Neural cell (in vitro differentiated cells): ENCODE measurements at regions not wholly inside any gene's neighbourhood (a gene's known extent, or its start where the extent isn't known, plus 50 kb on each side); places are given as distances from the start of the nearest gene placed in this dataset.

Experiments
- H2AFZ ChIP-seq: fragments of 200-600, 300-800 bp; sonication (generic), shearing (Covaris generic); 2 replicates; pipeline ENCODE4 v1.6.0; 2014; ENCODE audit warnings: low read depth, mild to moderate bottlenecking, antibody characterized with exemption, low read length, moderate library complexity
- H3F3A ChIP-seq: fragments of 200-600 bp; shearing (Covaris generic); 2 replicates; pipeline ENCODE4 v1.6.1; 2016; ENCODE audit warnings: mild to moderate bottlenecking, moderate library complexity, mixed read lengths, antibody characterized with exemption, low read length; ENCODE audit not compliant: insufficient read depth, poor library complexity, severe bottlenecking
- H3K27ac ChIP-seq: fragments of 200-600, 300-800 bp; sonication (generic), shearing (Covaris generic); 2 replicates; pipeline ENCODE4 v1.5.1; 2014; ENCODE audit warnings: mild to moderate bottlenecking, low read length, moderate library complexity
- H3K27me3 ChIP-seq: fragments of 300-800, 200-600 bp; sonication (generic), shearing (Covaris generic); 2 replicates; pipeline ENCODE4 v1.6.0; 2014; ENCODE audit warnings: mild to moderate bottlenecking, low read depth, low read length, moderate library complexity; ENCODE audit not compliant: insufficient read depth
- H3K36me3 ChIP-seq: fragments of 300-800, 200-600 bp; sonication (generic), shearing (Covaris generic); 2 replicates; pipeline ENCODE4 v1.5.1; 2014; ENCODE audit warnings: mild to moderate bottlenecking, antibody characterized with exemption, low read length, moderate library complexity; ENCODE audit not compliant: insufficient read depth
- H3K4me2 ChIP-seq: fragments of 300-800, 200-600 bp; sonication (generic), shearing (Covaris generic); 2 replicates; pipeline ENCODE4 v1.6.0; 2014; ENCODE audit warnings: mild to moderate bottlenecking, low read length
- H3K4me3 ChIP-seq: fragments of 300-800, 200-600 bp; sonication (generic), shearing (Covaris generic); 2 replicates; pipeline ENCODE4 v1.5.1; 2014; ENCODE audit warnings: mild to moderate bottlenecking, low read length, moderate library complexity
- H3K79me2 ChIP-seq: fragments of 200-600 bp; shearing (Covaris generic); replicated peaks from 2 replicates; pipeline ENCODE4 v1.6.0; 2014; ENCODE audit warnings: mild to moderate bottlenecking, low read length, moderate library complexity; ENCODE audit not compliant: insufficient read depth
- H3K9ac ChIP-seq: fragments of 300-800, 200-600 bp; sonication (generic), shearing (Covaris generic); 2 replicates; pipeline ENCODE4 v1.6.1; 2016; ENCODE audit warnings: mild to moderate bottlenecking, low read length, mixed read lengths
- H3K9me2 ChIP-seq: fragments of 200-600 bp; shearing (Covaris generic); 2 replicates; pipeline ENCODE4 v1.6.1; 2016; ENCODE audit warnings: mild to moderate bottlenecking, low read length, mixed read lengths; ENCODE audit not compliant: insufficient read depth
- H3K9me3 ChIP-seq: fragments of 200-600, 300-800 bp; sonication (generic), shearing (Covaris generic); 2 replicates; pipeline ENCODE4 v1.6.1; 2016; ENCODE audit warnings: mild to moderate bottlenecking, mixed run types, low read length, moderate library complexity, mixed read lengths
- H4K20me1 ChIP-seq: fragments of 200-600 bp; shearing (Covaris generic); 2 replicates; pipeline ENCODE4 v1.6.1; 2016; ENCODE audit warnings: mild to moderate bottlenecking, mixed run types; ENCODE audit not compliant: insufficient read depth
- CTCF ChIP-seq: fragments of 450-650 bp; IDR thresholded peaks from 2 replicates; pipeline ENCODE4 v1.5.1; 2014; ENCODE audit warnings: antibody characterized with exemption, mild to moderate bottlenecking, moderate library complexity; ENCODE audit not compliant: poor library complexity, severe bottlenecking
- EP300 ChIP-seq: fragments of 450-650 bp; conservative IDR thresholded peaks from 2 replicates; pipeline ENCODE4 v1.6.1; 2014; ENCODE audit warnings: antibody characterized with exemption, mild to moderate bottlenecking, moderate library complexity; ENCODE audit not compliant: poor library complexity, severe bottlenecking
- EZH2 ChIP-seq: fragments of 200-600, 300-800 bp; shearing (Covaris generic), sonication (generic); IDR thresholded peaks from 2 replicates; pipeline ENCODE4 v1.6.1; 2014; ENCODE audit warnings: antibody characterized with exemption, low read length, borderline replicate concordance, mild to moderate bottlenecking; ENCODE audit not compliant: insufficient read depth, poor library complexity, severe bottlenecking
- MXI1 ChIP-seq: fragments of 450-650 bp; conservative IDR thresholded peaks from 2 replicates; pipeline ENCODE4 v1.6.1; 2014; ENCODE audit warnings: antibody characterized with exemption, mild to moderate bottlenecking; ENCODE audit not compliant: poor library complexity, severe bottlenecking
- POLR2AphosphoS5 ChIP-seq: IDR thresholded peaks from 2 replicates; pipeline ENCODE4 v1.6.1; 2012
- RAD21 ChIP-seq: fragments of 450-650 bp; conservative IDR thresholded peaks from 2 replicates; pipeline ENCODE4 v1.6.1; 2014; ENCODE audit warnings: antibody characterized with exemption, mild to moderate bottlenecking, moderate library complexity
- REST ChIP-seq: IDR thresholded peaks from 2 replicates; pipeline ENCODE4 v1.6.1; 2012; ENCODE audit warnings: borderline replicate concordance
- SMC3 ChIP-seq: fragments of 450-650 bp; conservative IDR thresholded peaks from 2 replicates; pipeline ENCODE4 v1.6.1; 2014; ENCODE audit warnings: antibody characterized with exemption, mild to moderate bottlenecking, moderate library complexity; ENCODE audit not compliant: poor library complexity
- TAF1 ChIP-seq: IDR thresholded peaks from 2 replicates; pipeline ENCODE4 v1.6.1; 2012; ENCODE audit warnings: low read depth

DNA sequence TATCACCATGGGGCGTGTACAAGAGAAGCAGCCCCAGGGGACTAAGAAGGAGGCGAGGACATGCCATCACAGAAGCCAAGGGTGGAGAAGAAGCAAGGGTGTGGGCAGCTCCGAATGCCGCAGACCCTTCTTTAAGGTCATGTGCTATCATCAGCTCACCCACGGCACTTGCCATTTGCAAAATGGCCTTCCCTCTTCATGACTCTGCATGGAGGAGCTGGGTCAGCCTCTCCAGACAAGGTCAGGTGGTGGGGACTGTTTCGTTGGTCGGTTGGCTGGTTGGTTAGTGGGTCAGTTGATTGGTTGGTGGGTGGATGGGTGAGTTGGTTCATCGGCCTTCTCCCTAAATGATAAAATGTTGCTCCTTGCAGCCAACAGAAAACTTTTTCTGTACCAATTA, 622.5 kb downstream of the TBC1D22A start:
- no peaks in the 10 kb centered on the region for H3K9me2 ChIP-seq
- no peak overlapping the region for H3K4me2 ChIP-seq
- H3K9me3 ChIP-seq, result no peaks in the 10 kb centered on the region
- no peaks in the 10 kb centered on the region for H3K79me2 ChIP-seq
- H3K27ac ChIP-seq, result no peak overlapping the region
- H4K20me1 ChIP-seq, result no peaks in the 10 kb centered on the region
- H3F3A ChIP-seq, result no peaks in the 10 kb centered on the region
- no peak overlapping the region for H3K9ac ChIP-seq
- H2AFZ ChIP-seq, result no peak overlapping the region
- no peaks in the 10 kb centered on the region for H3K36me3 ChIP-seq
- no peaks in the 10 kb centered on the region for H3K27me3 ChIP-seq
- TF ChIP-seq SMC3 (no peak), REST (no peak), MXI1 (no peak), POLR2AphosphoS5 (no peak), CTCF (no peak), TAF1 (no peak), EP300 (no peak), RAD21 (no peak), EZH2 (no peak)
- H3K4me3 ChIP-seq, result no peak overlapping the region

GRCh38 chr22:47382164-47382890, 619.9 kb downstream of the TBC1D22A start:
- no peaks in the 10 kb centered on the region for H3K36me3 ChIP-seq
- no peak overlapping the region for H3K4me2 ChIP-seq
- H4K20me1 ChIP-seq, result no peaks in the 10 kb centered on the region
- no peaks in the 10 kb centered on the region for H3K9me3 ChIP-seq
- no peak overlapping the region for H3K27ac ChIP-seq
- no peak overlapping the region for H2AFZ ChIP-seq
- no peaks in the 10 kb centered on the region for H3K27me3 ChIP-seq
- no peaks in the 10 kb centered on the region for H3F3A ChIP-seq
- H3K9ac ChIP-seq, result no peak overlapping the region
- no peak overlapping the region for H3K4me3 ChIP-seq
- no peaks in the 10 kb centered on the region for H3K9me2 ChIP-seq
- H3K79me2 ChIP-seq, result no peaks in the 10 kb centered on the region
- TF ChIP-seq TAF1 (no peak), POLR2AphosphoS5 (no peak), EZH2 (no peak), EP300 (no peak), CTCF (no peak), MXI1 (no peak), RAD21 (no peak), REST (no peak), SMC3 (no peak)
